ENCODE measurements at regions not wholly inside any gene's neighbourhood (a gene's known extent, or its start where the extent isn't known, plus 50 kb on each side); places are given as distances from the start of the nearest gene placed in this dataset.

DNA sequence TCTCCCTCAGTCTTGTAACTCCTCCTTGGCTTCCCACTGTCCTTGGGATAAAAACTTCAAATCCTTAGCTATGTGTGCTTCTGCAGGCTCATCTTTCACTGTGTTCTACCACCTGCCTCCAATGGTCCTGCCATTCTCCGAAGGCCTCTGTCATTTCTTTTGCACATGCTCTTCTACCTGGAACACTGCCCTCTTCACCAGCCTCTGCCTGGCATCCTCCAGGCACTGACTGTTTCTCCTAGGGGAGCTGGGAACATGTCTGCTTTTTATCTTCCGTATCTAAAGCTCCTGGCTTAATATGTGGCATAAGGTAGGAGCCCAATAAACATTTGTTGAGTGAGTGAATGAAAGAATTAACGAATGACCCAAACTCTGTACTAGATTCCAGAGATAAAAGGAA is 603.3 kb upstream of the TMEM132C start (continued):
- TF ChIP-seq, protein P1, sequence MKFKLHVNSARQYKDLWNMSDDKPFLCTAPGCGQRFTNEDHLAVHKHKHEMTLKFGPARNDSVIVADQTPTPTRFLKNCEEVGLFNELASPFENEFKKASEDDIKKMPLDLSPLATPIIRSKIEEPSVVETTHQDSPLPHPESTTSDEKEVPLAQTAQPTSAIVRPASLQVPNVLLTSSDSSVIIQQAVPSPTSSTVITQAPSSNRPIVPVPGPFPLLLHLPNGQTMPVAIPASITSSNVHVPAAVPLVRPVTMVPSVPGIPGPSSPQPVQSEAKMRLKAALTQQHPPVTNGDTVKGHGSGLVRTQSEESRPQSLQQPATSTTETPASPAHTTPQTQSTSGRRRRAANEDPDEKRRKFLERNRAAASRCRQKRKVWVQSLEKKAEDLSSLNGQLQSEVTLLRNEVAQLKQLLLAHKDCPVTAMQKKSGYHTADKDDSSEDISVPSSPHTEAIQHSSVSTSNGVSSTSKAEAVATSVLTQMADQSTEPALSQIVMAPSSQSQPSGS (IDR thresholded peaks at IDR 0.05; ENCODE audit: low read length) = no peak
- TF ChIP-seq RAD21 (IDR thresholded peaks at IDR 0.05 in 1 of 2, conservative IDR thresholded peaks at IDR 0.05 in 1 of 2; ENCODE audit: low read depth in 2 of 2, low read length in 2 of 2) = no peak
- TF ChIP-seq SUZ12 (IDR thresholded peaks at IDR 0.05; ENCODE audit: low read length) = no peak
- TF ChIP-seq PHF8 (conservative IDR thresholded peaks at IDR 0.05; ENCODE audit: low read depth, low read length) = no peak
